Endothelial cell of umbilical vein (primary cell): ENCODE measurements at regions not wholly inside any gene's neighbourhood (a gene's known extent, or its start where the extent isn't known, plus 50 kb on each side); places are given as distances from the start of the nearest gene placed in this dataset.

Experiments used
- CTCF ChIP-seq, 2 donors: IDR thresholded peaks; 1 replicate in 1 of 2; 2 replicates in 1 of 2; pipeline ENCODE4 v1.5.1; 2011; ENCODE audit warnings: low read length in 2 of 2, mild to moderate bottlenecking in 2 of 2, moderate library complexity in 2 of 2, control low read depth in 1 of 2, inconsistent platforms in 1 of 2, low read depth in 1 of 2; ENCODE audit not compliant: insufficient read depth in 1 of 2; ENCODE audit errors: extremely low read depth in 1 of 2
- EZH2 ChIP-seq: IDR thresholded peaks from 2 replicates; pipeline ENCODE4 v1.6.1; 2012; ENCODE audit warnings: borderline replicate concordance, low read depth, mild to moderate bottlenecking, moderate library complexity, low read length, inconsistent platforms; ENCODE audit not compliant: severe bottlenecking
- FOS ChIP-seq: IDR thresholded peaks from 2 replicates; pipeline ENCODE4 v1.6.1; 2011; ENCODE audit warnings: mild to moderate bottlenecking, low read length, moderate library complexity, borderline replicate concordance; ENCODE audit not compliant: insufficient read depth
- GATA2 ChIP-seq: IDR thresholded peaks from 2 replicates; pipeline ENCODE4 v1.7.0; 2011; ENCODE audit warnings: low read depth, mild to moderate bottlenecking, moderate library complexity, mixed read lengths, low read length; ENCODE audit not compliant: insufficient read length, insufficient read depth
- MAX ChIP-seq: IDR thresholded peaks from 2 replicates; pipeline ENCODE4 v1.6.1; 2011; ENCODE audit not compliant: insufficient read depth, insufficient read length
- POLR2A ChIP-seq: IDR thresholded peaks from 2 replicates; pipeline ENCODE4 v1.6.1; 2012; ENCODE audit warnings: low read depth, mild to moderate bottlenecking, control low read depth, low read length
- POLR2AphosphoS5 ChIP-seq: IDR thresholded peaks from 2 replicates; pipeline ENCODE4 v1.6.1; 2012; ENCODE audit warnings: low read depth, mild to moderate bottlenecking, control low read depth, low read length, moderate library complexity; ENCODE audit not compliant: insufficient read depth

GRCh38 chr2:31802711-31803110, 208.1 kb downstream of the MEMO1 start:
- TF ChIP-seq EZH2 (no peak), POLR2AphosphoS5 (no peak), POLR2A (no peak), CTCF (IDR thresholded peaks at IDR 0.05; ENCODE audit: extremely low read depth in 1 of 2, insufficient read depth in 1 of 2, low read depth in 1 of 2, low read length in 2 of 2) (no peak), GATA2 (no peak), MAX (no peak), FOS (no peak)
